ENCODE measurements at regions not wholly inside any gene's neighbourhood (a gene's known extent, or its start where the extent isn't known, plus 50 kb on each side); places are given as distances from the start of the nearest gene placed in this dataset.
A peak's percentile ranks its signal among the peaks of the same experiment; 100 is the strongest.

GRCh38 chr1:36737038-36737555 lies 254.4 kb upstream of the CSF3R start:
- no peak for DNase-seq
- Mint-ChIP-seq H3K27me3 (ENCODE audit: low read depth, poor library complexity) (peaks cover 19% of the 10 kb centered on the region), H3K27ac (no peak overlapping the region)

GRCh38 chr1:36735939-36736730 lies 253.4 kb upstream of the CSF3R start:
- Mint-ChIP-seq H3K27ac (peak overlapping the region; percentile 43), H3K36me3 (ENCODE audit: low read depth) (no peaks in the 10 kb centered on the region), H3K9me3 (no peaks in the 10 kb centered on the region), H3K4me3 (no peak overlapping the region), H3K4me1 (peaks cover 44% of the 10 kb centered on the region), H3K27me3 (ENCODE audit: low read depth, poor library complexity) (peaks cover 19% of the 10 kb centered on the region)
- DNase-seq: no peak
- no peak for TF ChIP-seq CTCF (IDR thresholded peaks at IDR 0.05)

More at GRCh38 chr1:36737038-36737555, 254.4 kb upstream of the CSF3R start:
- peaks cover 35% of the 10 kb centered on the region for H3K4me1 Mint-ChIP-seq
- no peaks in the 10 kb centered on the region for H3K36me3 Mint-ChIP-seq (ENCODE audit: low read depth)
- TF ChIP-seq CTCF (IDR thresholded peaks at IDR 0.05): no peak
- H3K9me3 Mint-ChIP-seq: no peaks in the 10 kb centered on the region
- no peak overlapping the region for H3K4me3 Mint-ChIP-seq

- H3K4me1 Mint-ChIP-seq: peaks cover 51% of the 10 kb centered on the region
- no peak for TF ChIP-seq CTCF (IDR thresholded peaks at IDR 0.05)
- H3K36me3 Mint-ChIP-seq (ENCODE audit: low read depth): no peaks in the 10 kb centered on the region
- no peak overlapping the region for H3K4me3 Mint-ChIP-seq
- DNase-seq: no peak
- no peaks in the 10 kb centered on the region for H3K9me3 Mint-ChIP-seq
- H3K27ac Mint-ChIP-seq: no peak overlapping the region
- H3K27me3 Mint-ChIP-seq (ENCODE audit: low read depth, poor library complexity): peaks cover 19% of the 10 kb centered on the region
These were observed 252.7 kb upstream of the CSF3R start for GRCh38 chr1:36735436-36735835.

- TF ChIP-seq CTCF (IDR thresholded peaks at IDR 0.05): no peak
- peak overlapping the region; percentile 41 for H3K27ac Mint-ChIP-seq
- H3K36me3 Mint-ChIP-seq (ENCODE audit: low read depth): no peaks in the 10 kb centered on the region
- peaks cover 60% of the 10 kb centered on the region for H3K4me1 Mint-ChIP-seq
- no peak overlapping the region for H3K4me3 Mint-ChIP-seq
- peaks cover 19% of the 10 kb centered on the region for H3K27me3 Mint-ChIP-seq (ENCODE audit: low read depth, poor library complexity)
- DNase-seq: no peak
- no peaks in the 10 kb centered on the region for H3K9me3 Mint-ChIP-seq
These were observed 251.6 kb upstream of the CSF3R start for GRCh38 chr1:36734356-36734755.

GRCh38 chr1:36733748-36734147 lies 251.0 kb upstream of the CSF3R start:
- Mint-ChIP-seq H3K4me3 (no peak overlapping the region), H3K27me3 (ENCODE audit: low read depth, poor library complexity) (peaks cover 22% of the 10 kb centered on the region), H3K9me3 (no peaks in the 10 kb centered on the region), H3K36me3 (ENCODE audit: low read depth) (no peaks in the 10 kb centered on the region), H3K27ac (no peak overlapping the region), H3K4me1 (peaks cover 62% of the 10 kb centered on the region)
- TF ChIP-seq CTCF (IDR thresholded peaks at IDR 0.05): no peak
- no peak for DNase-seq

GRCh38 chr1:36732015-36732356 lies 249.3 kb upstream of the CSF3R start:
- Mint-ChIP-seq H3K27ac (no peak overlapping the region), H3K36me3 (ENCODE audit: low read depth) (no peaks in the 10 kb centered on the region), H3K4me1 (peaks cover 44% of the 10 kb centered on the region), H3K9me3 (no peaks in the 10 kb centered on the region), H3K27me3 (ENCODE audit: low read depth, poor library complexity) (peaks cover 22% of the 10 kb centered on the region), H3K4me3 (no peak overlapping the region)
- DNase-seq: no peak
- TF ChIP-seq CTCF (IDR thresholded peaks at IDR 0.05): no peak
